Dendritic cell treated with granulocyte-macrophage colony-stimulating factor and Interleukin-4, amounts not matched to agents 40 ng/mL and 50 ng/mL, for 4 days (primary cell): ENCODE measurements at regions not wholly inside any gene's neighbourhood (a gene's known extent, or its start where the extent isn't known, plus 50 kb on each side); places are given as distances from the start of the nearest gene placed in this dataset.
"Not testable (repeated sequence)": the region's sequence is repeated elsewhere in the genome, so short reads cannot be mapped to it uniquely, and the experiment has no call there.

ENCODE experiments used
- H3K27ac Mint-ChIP-seq: one replicate; pipeline ENCODE4 v1.8.0; 2022; ENCODE audit warnings: mild to moderate bottlenecking, mixed read lengths
- H3K27me3 Mint-ChIP-seq: one replicate; pipeline ENCODE4 v1.8.0; 2022; ENCODE audit warnings: mild to moderate bottlenecking, mixed read lengths
- H3K36me3 Mint-ChIP-seq: one replicate; pipeline ENCODE4 v1.8.0; 2022; ENCODE audit warnings: low read depth, mixed read lengths
- H3K4me1 Mint-ChIP-seq: one replicate; pipeline ENCODE4 v1.8.0; 2022; ENCODE audit warnings: low read depth, mixed read lengths
- H3K4me3 Mint-ChIP-seq: one replicate; pipeline ENCODE4 v1.8.0; 2022; ENCODE audit warnings: mild to moderate bottlenecking, moderate library complexity, mixed read lengths
- H3K9me3 Mint-ChIP-seq: one replicate; pipeline ENCODE4 v1.8.0; 2022; ENCODE audit warnings: mixed read lengths
- intact Hi-C: fragments of 100-400 bp; cut with micrococcal nuclease; formaldehyde crosslinking; loops from one replicate; pipeline ENCODE4 v1.15.0; 2022

GRCh38 chr2:145905371-145905770 is 1385.5 kb upstream of the ZEB2 start:
- Mint-ChIP-seq H3K36me3 (no peaks in the 10 kb centered on the region), H3K9me3 (peaks cover 19% of the 10 kb centered on the region), H3K4me1 (peaks cover 3% of the 10 kb centered on the region), H3K27ac (no peak overlapping the region), H3K4me3 (no peak overlapping the region), H3K27me3 (no peaks in the 10 kb centered on the region)
- intact Hi-C loops, result no loop called here

- H3K4me1 Mint-ChIP-seq, result no peaks in the 10 kb centered on the region
- no peaks in the 10 kb centered on the region for H3K36me3 Mint-ChIP-seq
- no peak overlapping the region for H3K4me3 Mint-ChIP-seq
- H3K27ac Mint-ChIP-seq, result no peak overlapping the region
- peaks cover 12% of the 10 kb centered on the region for H3K9me3 Mint-ChIP-seq
- intact Hi-C loops, result no loop called here
- no peaks in the 10 kb centered on the region for H3K27me3 Mint-ChIP-seq
These were observed 1377.2 kb upstream of the ZEB2 start for GRCh38 chr2:145897151-145897550.

GRCh38 chr2:145887915-145888314 is 1368.0 kb upstream of the ZEB2 start:
- no peaks in the 10 kb centered on the region for H3K27me3 Mint-ChIP-seq
- no peaks in the 10 kb centered on the region for H3K9me3 Mint-ChIP-seq
- no peak overlapping the region for H3K27ac Mint-ChIP-seq
- H3K36me3 Mint-ChIP-seq, result no peaks in the 10 kb centered on the region
- no peak overlapping the region for H3K4me3 Mint-ChIP-seq
- no peaks in the 10 kb centered on the region for H3K4me1 Mint-ChIP-seq
- intact Hi-C loops, result no loop called here

- H3K9me3 Mint-ChIP-seq, H3K27me3 Mint-ChIP-seq, intact Hi-C loops, H3K4me3 Mint-ChIP-seq, H3K4me1 Mint-ChIP-seq, H3K27ac Mint-ChIP-seq, H3K36me3 Mint-ChIP-seq: not testable (repeated sequence)
These were observed 1361.1 kb upstream of the ZEB2 start for GRCh38 chr2:145880997-145881396.

GRCh38 chr2:145875016-145875415 is 1355.1 kb upstream of the ZEB2 start:
- H3K9me3 Mint-ChIP-seq, result peaks cover 10% of the 10 kb centered on the region
- no peak overlapping the region for H3K27ac Mint-ChIP-seq
- no peak overlapping the region for H3K4me3 Mint-ChIP-seq
- intact Hi-C loops, result no loop called here
- no peaks in the 10 kb centered on the region for H3K4me1 Mint-ChIP-seq
- no peaks in the 10 kb centered on the region for H3K36me3 Mint-ChIP-seq
- H3K27me3 Mint-ChIP-seq, result peaks cover 5% of the 10 kb centered on the region

GRCh38 chr2:145874466-145874865 is 1354.5 kb upstream of the ZEB2 start:
- Mint-ChIP-seq H3K36me3 (no peaks in the 10 kb centered on the region), H3K4me1 (no peaks in the 10 kb centered on the region), H3K9me3 (peaks cover 10% of the 10 kb centered on the region), H3K27me3 (peaks cover 5% of the 10 kb centered on the region), H3K27ac (no peak overlapping the region), H3K4me3 (no peak overlapping the region)
- intact Hi-C loops, result no loop called here

- Mint-ChIP-seq H3K4me3 (no peak overlapping the region), H3K9me3 (no peaks in the 10 kb centered on the region), H3K27ac (no peak overlapping the region), H3K27me3 (no peaks in the 10 kb centered on the region), H3K36me3 (no peaks in the 10 kb centered on the region), H3K4me1 (no peaks in the 10 kb centered on the region)
- intact Hi-C loops, result no loop called here
These were observed 1344.6 kb upstream of the ZEB2 start for GRCh38 chr2:145864501-145864900.

- Mint-ChIP-seq H3K9me3 (no peaks in the 10 kb centered on the region), H3K27ac (no peak overlapping the region), H3K36me3 (no peaks in the 10 kb centered on the region), H3K4me3 (no peak overlapping the region), H3K4me1 (no peaks in the 10 kb centered on the region), H3K27me3 (peaks cover 2% of the 10 kb centered on the region)
- intact Hi-C loops, result no loop called here
These were observed 1342.0 kb upstream of the ZEB2 start for GRCh38 chr2:145861940-145862339.

- intact Hi-C loops, result no loop called here
- Mint-ChIP-seq H3K4me1 (no peaks in the 10 kb centered on the region), H3K4me3 (no peak overlapping the region), H3K27me3 (peaks cover 2% of the 10 kb centered on the region), H3K9me3 (no peaks in the 10 kb centered on the region), H3K27ac (no peak overlapping the region), H3K36me3 (no peaks in the 10 kb centered on the region)
These were observed 1340.2 kb upstream of the ZEB2 start for GRCh38 chr2:145860083-145860482.

- H3K27me3 Mint-ChIP-seq, result peaks cover 2% of the 10 kb centered on the region
- H3K9me3 Mint-ChIP-seq, result no peaks in the 10 kb centered on the region
- H3K36me3 Mint-ChIP-seq, result no peaks in the 10 kb centered on the region
- H3K27ac Mint-ChIP-seq, result no peak overlapping the region
- H3K4me3 Mint-ChIP-seq, result no peak overlapping the region
- intact Hi-C loops, result no loop called here
- no peaks in the 10 kb centered on the region for H3K4me1 Mint-ChIP-seq
These were observed 1335.2 kb upstream of the ZEB2 start for GRCh38 chr2:145855142-145855541.

GRCh38 chr2:145854039-145854755 is 1334.3 kb upstream of the ZEB2 start:
- intact Hi-C loops, result no loop called here
- no peaks in the 10 kb centered on the region for H3K4me1 Mint-ChIP-seq
- no peak overlapping the region for H3K4me3 Mint-ChIP-seq
- H3K27me3 Mint-ChIP-seq, result peaks cover 2% of the 10 kb centered on the region
- no peak overlapping the region for H3K27ac Mint-ChIP-seq
- H3K36me3 Mint-ChIP-seq, result no peaks in the 10 kb centered on the region
- no peaks in the 10 kb centered on the region for H3K9me3 Mint-ChIP-seq

- Mint-ChIP-seq H3K36me3 (no peaks in the 10 kb centered on the region), H3K4me1 (no peaks in the 10 kb centered on the region), H3K27ac (no peak overlapping the region), H3K9me3 (no peaks in the 10 kb centered on the region), H3K4me3 (no peak overlapping the region), H3K27me3 (no peaks in the 10 kb centered on the region)
- intact Hi-C loops, result no loop called here
These were observed 1331.8 kb upstream of the ZEB2 start for GRCh38 chr2:145851730-145852129.

GRCh38 chr2:145849466-145849865 is 1329.5 kb upstream of the ZEB2 start:
- peaks cover 6% of the 10 kb centered on the region for H3K4me1 Mint-ChIP-seq
- intact Hi-C loops, result no loop called here
- no peaks in the 10 kb centered on the region for H3K9me3 Mint-ChIP-seq
- H3K4me3 Mint-ChIP-seq, result no peak overlapping the region
- H3K27ac Mint-ChIP-seq, result no peak overlapping the region
- H3K27me3 Mint-ChIP-seq, result no peaks in the 10 kb centered on the region
- H3K36me3 Mint-ChIP-seq, result no peaks in the 10 kb centered on the region

GRCh38 chr2:145846982-145847381 is 1327.1 kb upstream of the ZEB2 start:
- no peak overlapping the region for H3K4me3 Mint-ChIP-seq
- no peaks in the 10 kb centered on the region for H3K36me3 Mint-ChIP-seq
- intact Hi-C loops, result no loop called here
- H3K27me3 Mint-ChIP-seq, result no peaks in the 10 kb centered on the region
- H3K4me1 Mint-ChIP-seq, result peaks cover 6% of the 10 kb centered on the region
- no peaks in the 10 kb centered on the region for H3K9me3 Mint-ChIP-seq
- H3K27ac Mint-ChIP-seq, result no peak overlapping the region

GRCh38 chr2:145845923-145846322 is 1326.0 kb upstream of the ZEB2 start:
- Mint-ChIP-seq H3K9me3 (no peaks in the 10 kb centered on the region), H3K4me3 (no peak overlapping the region), H3K4me1 (peaks cover 6% of the 10 kb centered on the region), H3K36me3 (no peaks in the 10 kb centered on the region), H3K27ac (no peak overlapping the region), H3K27me3 (no peaks in the 10 kb centered on the region)
- intact Hi-C loops, result no loop called here
